Caki2 (cell line): ENCODE measurements at regions not wholly inside any gene's neighbourhood (a gene's known extent, or its start where the extent isn't known, plus 50 kb on each side); places are given as distances from the start of the nearest gene placed in this dataset.

Experiments used
- DNase-seq: peaks from one replicate; pipeline ENCODE4 v3.0.0-alpha.2; 2015; ENCODE audit warnings: low read depth
- in situ Hi-C: cut with HindIII; loops from 2 replicates; pipeline ENCODE4 v1.10.0; 2016; ENCODE audit warnings: low sequenced_read_pairs, low pct_unique_long_range_greater_than_20kb, mixed read lengths

GRCh38 chr3:194069421-194070219, 66.3 kb upstream of the HES1 start:
- in situ Hi-C loops, result no loop called here
- DNase-seq, result no peak

GRCh38 chr3:194070220-194070633, 65.7 kb upstream of the HES1 start:
- DNase-seq, result no peak
- in situ Hi-C loops, result no loop called here

GRCh38 chr3:194070634-194071409, 65.1 kb upstream of the HES1 start:
- in situ Hi-C loops, result no loop called here
- peak; percentile 96 for DNase-seq

GRCh38 chr3:194072097-194072428, 63.9 kb upstream of the HES1 start:
- DNase-seq, result peak; percentile 33
- in situ Hi-C loops, result no loop called here

DNA sequence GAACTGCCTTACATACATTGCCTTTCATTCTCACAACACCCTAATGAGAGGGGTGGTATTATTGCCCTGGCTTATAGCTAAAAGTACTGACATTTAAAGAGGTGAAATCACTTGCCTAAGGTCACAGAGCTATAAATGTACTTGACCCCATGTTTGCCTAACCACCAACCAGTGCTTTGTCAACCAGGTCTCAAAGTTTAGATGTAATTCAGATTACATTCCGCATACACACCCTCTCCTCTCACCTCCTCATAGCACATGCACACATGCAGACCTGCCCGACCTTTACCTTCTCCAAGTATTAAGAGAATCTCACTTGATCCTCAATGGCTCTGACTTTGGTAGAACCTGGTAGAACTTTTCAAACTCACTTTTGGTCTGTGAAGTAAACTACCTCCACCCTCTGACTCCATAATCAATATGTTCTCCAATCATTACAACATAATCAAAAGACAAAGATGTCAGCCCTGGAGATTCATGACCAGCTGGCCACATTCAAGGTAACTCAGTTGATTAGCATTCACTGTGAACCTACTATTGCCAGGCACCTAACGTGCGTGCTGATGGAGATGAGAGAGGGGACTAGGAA, 63.2 kb upstream of the HES1 start:
- in situ Hi-C loops, result no loop called here
- no peak for DNase-seq

- in situ Hi-C loops, result no loop called here
- DNase-seq, result no peak
These were observed 62.0 kb upstream of the HES1 start for GRCh38 chr3:194073926-194074325.

DNA sequence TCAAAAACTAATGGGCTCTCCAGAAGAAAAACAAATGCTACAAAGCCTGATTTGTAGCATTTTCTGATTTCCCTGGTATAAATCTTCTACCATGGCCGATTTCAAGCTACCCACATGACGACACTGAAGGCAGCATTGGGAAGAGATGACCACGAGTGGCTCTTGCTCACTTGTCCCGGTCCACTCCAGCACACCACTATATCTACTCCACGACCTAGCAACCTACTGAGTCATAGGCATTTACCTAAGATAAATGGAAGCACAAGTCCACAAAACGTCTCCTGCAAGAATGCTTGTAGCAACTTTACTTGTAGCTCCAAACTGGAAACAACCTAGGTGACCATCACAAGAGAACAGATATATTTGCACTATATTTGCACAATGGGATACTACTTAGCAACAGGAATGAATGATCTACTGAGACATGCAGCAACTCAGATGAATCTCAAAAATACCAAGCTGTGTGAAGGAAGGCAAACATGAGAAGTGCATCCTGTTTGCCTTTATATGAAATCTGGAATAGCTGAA, 60.8 kb upstream of the HES1 start:
- DNase-seq, result no peak
- in situ Hi-C loops, result no loop called here

DNA sequence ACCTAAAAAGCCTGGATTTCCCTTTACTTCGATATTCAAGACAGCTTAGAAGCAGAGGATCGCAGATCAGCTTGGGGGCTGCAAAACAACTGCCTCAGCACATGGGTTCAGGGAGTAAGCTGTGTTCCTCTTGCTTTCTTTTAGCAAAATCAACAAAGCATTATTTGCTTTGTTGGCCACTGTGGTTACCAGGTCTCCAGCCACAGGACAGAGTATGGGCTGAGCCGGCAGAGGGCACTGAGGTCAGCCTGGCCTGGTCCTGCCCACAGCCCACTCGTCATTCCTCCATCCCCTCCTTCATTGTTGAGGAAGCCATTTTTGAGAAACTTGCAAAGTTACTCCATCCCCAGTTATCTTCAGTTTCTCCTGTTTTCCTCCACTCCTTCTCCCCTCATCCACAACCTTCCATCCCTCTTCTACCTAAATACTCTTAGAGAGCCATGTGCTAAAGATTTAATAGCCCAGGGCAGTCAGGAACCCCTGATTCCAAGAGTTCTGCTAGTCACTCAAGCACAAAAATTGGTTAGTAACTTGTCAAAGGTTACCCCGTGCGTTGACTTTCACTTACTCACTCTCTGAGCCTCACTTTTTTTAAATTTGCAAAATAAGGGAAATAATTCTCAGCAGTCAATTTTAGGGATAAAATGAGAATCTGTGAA, 60.0 kb upstream of the HES1 start:
- peak; percentile 65 for DNase-seq
- in situ Hi-C loops, result no loop called here

DNA sequence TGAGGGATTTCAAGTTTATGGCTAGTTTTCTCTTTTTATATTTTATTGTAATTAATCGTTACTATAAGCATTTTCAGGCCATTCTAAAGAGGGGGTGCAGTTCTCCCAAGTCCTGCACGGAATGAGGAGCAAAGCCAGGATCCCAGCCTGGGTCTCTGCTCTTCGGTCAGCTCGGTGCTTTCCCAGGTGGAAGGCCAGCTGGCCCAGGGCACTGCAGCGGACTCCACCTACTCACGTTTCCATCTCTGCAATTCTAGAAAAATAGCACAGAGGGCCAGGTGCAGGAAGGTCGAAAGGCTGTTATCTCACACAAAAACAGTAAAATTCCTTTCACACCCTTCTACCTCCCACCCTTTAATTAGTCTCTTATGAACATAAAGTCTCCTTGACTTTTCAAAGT, 59.5 kb upstream of the HES1 start:
- in situ Hi-C loops, result no loop called here
- DNase-seq, result no peak

DNA sequence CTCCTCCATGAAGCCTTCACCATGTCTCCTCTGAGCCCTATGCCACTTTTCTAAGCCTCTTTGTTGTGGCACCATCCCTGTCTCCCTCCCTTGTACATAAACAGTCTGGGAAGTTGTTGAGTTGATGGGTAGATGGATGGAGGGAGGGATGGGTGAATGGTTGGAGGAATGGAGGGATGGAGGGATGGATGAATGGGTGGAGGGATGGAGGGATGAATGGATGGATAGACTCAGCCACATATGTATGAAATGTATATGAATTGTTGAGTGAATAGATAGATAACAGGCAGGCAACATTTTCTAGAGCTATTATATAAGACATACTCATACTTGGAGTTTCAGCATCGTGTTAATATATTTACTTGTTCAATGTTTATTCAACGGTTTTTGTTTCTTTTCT, 58.3 kb upstream of the HES1 start:
- DNase-seq, result no peak
- in situ Hi-C loops, result no loop called here

DNA sequence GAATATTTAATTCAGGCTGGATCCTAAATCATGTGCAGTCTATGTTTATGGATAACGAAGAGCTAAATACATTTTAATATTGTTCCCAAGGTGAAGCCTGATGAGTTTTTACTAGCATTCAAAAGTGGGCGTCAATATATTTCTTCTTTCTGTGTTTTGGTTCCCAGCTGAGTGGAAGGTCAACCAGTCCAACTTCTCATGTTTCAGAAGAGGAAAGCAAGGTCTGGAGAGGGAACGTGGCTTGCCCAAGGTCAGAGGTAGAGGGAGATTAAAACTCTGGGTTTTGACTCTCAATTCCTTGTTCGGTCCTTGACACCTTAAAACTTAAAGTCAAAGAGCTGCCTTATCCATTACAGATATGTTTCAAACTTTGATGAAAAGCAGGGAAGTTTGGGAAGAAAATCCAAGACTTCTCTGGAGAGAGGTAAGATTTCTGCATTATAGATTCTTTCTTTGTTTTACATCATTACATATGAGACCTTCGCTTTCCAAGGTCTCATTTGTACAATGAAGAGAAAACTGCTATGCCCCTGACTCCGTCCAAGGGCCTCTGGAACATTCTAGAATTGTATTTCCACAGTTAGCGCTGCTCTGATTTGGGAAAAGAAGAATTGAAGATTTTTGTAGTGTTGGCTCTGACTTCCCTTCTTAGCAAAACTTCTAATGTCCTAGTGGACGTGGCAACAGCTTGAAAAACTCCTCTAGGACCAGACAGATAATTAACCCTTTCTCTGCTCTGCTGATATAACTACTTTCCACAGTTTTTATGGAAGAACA, 57.7 kb upstream of the HES1 start:
- no peak for DNase-seq
- in situ Hi-C loops, result no loop called here

DNA sequence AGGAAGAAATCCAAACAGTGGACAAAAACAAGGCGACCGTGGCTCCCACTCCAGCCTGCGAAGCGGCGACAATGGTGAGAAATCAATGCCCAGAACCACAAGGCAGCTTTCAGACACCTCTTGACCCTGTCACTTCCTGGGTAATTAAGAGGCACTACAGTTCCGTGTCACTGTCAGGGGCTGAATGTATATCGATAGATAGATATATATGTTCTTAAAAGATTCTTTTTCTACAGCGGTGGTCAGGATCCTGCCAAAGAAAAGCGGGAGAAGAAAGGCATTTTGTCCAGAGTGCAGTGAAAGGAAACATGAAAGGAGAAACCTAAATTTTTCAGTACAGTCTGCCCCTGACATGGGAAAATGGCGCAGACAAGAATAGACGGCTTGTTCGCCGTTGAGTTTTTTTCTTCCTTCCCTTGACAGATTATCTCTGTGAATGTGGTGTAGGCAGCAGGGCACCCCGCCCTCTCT, 56.2 kb upstream of the HES1 start:
- in situ Hi-C loops, result no loop called here
- DNase-seq, result no peak

DNA sequence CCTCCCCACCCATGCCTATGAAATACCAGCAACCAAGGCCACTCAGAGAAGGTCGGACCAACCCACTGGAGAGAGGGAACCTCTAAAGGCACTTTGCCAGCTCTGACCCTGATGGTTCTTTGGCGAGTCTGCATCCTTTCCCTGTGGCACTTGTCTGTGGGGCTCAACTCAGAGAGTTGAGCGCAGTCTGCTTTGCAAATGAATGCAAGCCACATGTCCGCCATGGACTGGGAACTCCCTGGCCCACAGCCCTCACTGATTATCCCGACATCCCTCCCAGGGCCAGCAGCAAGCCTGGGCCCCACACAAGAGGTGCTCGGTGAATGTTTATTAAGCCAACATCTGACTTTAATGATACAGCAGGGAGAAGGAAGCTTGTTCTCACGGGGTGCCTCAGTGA, 55.5 kb upstream of the HES1 start:
- in situ Hi-C loops, result no loop called here
- no peak for DNase-seq

DNA sequence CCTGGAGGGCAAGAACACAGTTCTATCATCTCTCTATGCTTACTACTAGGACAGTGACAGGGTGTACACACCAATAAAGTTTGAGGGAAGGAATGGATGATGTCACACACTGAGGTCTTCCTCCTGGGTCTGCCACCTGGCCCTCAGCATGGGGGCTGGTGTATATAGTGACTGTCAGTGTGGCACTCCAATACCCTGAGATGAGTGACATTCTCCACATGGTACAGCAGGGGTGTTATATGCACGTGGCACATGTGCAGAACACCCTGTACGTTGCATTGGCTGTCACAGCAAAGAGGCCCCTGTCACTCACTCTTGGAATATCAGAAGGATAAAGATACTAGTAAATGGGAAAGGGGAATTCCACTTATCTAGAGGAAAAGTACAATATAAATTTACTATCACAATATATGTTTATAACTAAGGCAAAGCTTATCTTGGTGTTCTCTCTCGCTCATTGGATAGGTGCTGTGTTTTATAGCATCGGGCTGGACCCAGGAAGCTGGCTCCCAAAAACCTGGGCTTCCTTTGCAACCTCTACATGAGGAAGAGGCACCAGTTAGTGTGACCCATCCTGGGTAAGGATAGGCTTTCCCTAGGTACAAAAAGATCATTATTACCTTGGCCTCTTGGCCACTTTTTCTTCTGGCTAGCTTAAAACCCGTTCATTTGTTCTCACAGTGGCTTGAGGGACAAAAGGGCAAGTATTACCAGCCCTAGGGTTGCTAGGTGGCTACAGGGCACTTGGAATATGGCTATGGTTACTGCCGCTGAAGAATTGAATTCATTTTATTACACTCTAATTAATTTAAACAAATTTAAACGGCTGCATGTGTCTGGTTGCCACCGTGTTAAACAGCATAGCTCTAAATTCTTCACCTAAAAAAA, 54.8 kb upstream of the HES1 start:
- no peak for DNase-seq
- in situ Hi-C loops, result no loop called here

DNA sequence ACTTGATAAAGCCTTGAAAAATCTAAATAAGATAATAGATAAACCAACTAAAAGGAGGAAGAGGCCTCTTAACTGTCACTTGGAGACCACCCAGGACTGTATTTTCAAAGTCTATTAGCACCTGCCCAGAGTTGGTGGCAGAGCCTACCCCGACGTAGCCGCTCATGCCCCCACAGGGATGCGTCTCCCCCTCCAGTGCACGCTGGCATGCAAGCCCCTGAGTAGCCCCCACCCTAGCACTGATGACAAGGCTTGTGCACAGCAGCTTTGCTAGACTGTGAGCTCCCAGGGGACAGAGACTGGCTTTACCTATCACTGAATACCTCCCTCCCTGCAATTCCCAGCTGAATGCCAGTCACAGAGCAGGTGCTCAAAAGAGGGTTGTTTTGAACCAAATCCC, 54.1 kb upstream of the HES1 start:
- in situ Hi-C loops, result no loop called here
- DNase-seq, result no peak

GRCh38 chr3:194082743-194083636, 53.0 kb upstream of the HES1 start:
- in situ Hi-C loops, result no loop called here
- DNase-seq, result no peak
